PC-3 (cell line): ENCODE measurements at regions not wholly inside any gene's neighbourhood (a gene's known extent, or its start where the extent isn't known, plus 50 kb on each side); places are given as distances from the start of the nearest gene placed in this dataset.

Experiments used
- ATAC-seq: fragments of 200-7000 bp; cut with Tn5 transposase; 2 replicates; pipeline ENCODE4 v1.9.1; 2020; ENCODE audit warnings: mild to moderate bottlenecking, moderate library complexity
- BruUV-seq: library from RNA; stranded (reverse); fragments of 400-500 nt; replicated peaks from 2 replicates; lab custom pipeline; 2021; lab: Mats Ljungman, UMichigan
- CTCF ChIA-PET: fragments of 300-600 bp; sonication (Branson Sonifier 250); formaldehyde crosslinking; loops from one replicate; lab custom pipeline; 2022; ENCODE audit warnings: antibody characterized with exemption; lab: Charles Lee
- POLR2A ChIA-PET: fragments of 300-600 bp; sonication (Branson Sonifier 250); formaldehyde crosslinking; loops from one replicate; lab custom pipeline; 2022; ENCODE audit warnings: antibody characterized with exemption; ENCODE audit not compliant: unreplicated experiment; lab: Charles Lee
- DNase-seq: peaks from one replicate; pipeline ENCODE4 v3.0.0-alpha.2; 2015
- H2AFZ ChIP-seq: fragments of 300-600 bp; sonication (generic); 2 replicates; pipeline ENCODE4 v1.6.0; 2016; ENCODE audit warnings: antibody characterized with exemption, low read length
- H3F3A ChIP-seq: fragments of 300-600 bp; sonication (generic); one replicate; pipeline ENCODE4 v1.6.0; 2017; ENCODE audit warnings: antibody characterized with exemption, low read length, control low read depth, mild to moderate bottlenecking; ENCODE audit not compliant: unreplicated experiment
- H3K27ac ChIP-seq: fragments of 300-600 bp; sonication (generic); 2 replicates; pipeline ENCODE4 v1.5.1; 2016; ENCODE audit warnings: mild to moderate bottlenecking, low read length
- H3K27me3 ChIP-seq: fragments of 300-600 bp; sonication (generic); 2 replicates; pipeline ENCODE4 v1.6.1; 2016; ENCODE audit warnings: low read length, mixed read lengths
- H3K36me3 ChIP-seq: fragments of 300-600 bp; sonication (generic); 2 replicates; pipeline ENCODE4 v1.6.1; 2016; ENCODE audit warnings: low read depth, mixed run types, low read length, mixed read lengths
- H3K4me1 ChIP-seq: fragments of 300-600 bp; sonication (generic); 2 replicates; pipeline ENCODE4 v1.5.1; 2016; ENCODE audit warnings: low read length; ENCODE audit not compliant: insufficient read depth
- H3K4me2 ChIP-seq: fragments of 300-600 bp; sonication (generic); 2 replicates; pipeline ENCODE4 v1.6.0; 2016; ENCODE audit warnings: low read length
- H3K4me3 ChIP-seq: fragments of 300-600 bp; sonication (generic); 2 replicates; pipeline ENCODE4 v1.5.1; 2016; ENCODE audit warnings: mild to moderate bottlenecking, low read length, mixed read lengths
- H3K79me2 ChIP-seq: fragments of 300-600 bp; sonication (generic); 2 replicates; pipeline ENCODE4 v1.6.1; 2017; ENCODE audit warnings: low read length, mixed read lengths
- H3K9ac ChIP-seq: fragments of 300-600 bp; sonication (generic); 2 replicates; pipeline ENCODE4 v1.6.0; 2016; ENCODE audit warnings: mild to moderate bottlenecking, low read length
- H3K9me2 ChIP-seq: fragments of 300-600 bp; sonication (generic); replicated peaks from 2 replicates; pipeline ENCODE4 v1.6.1; 2016; ENCODE audit warnings: mixed run types, low read length, mixed read lengths
- H3K9me3 ChIP-seq: fragments of 300-600 bp; sonication (generic); 2 replicates; pipeline ENCODE4 v1.6.1; 2016; ENCODE audit warnings: low read length, mixed read lengths
- H4K20me1 ChIP-seq: fragments of 300-600 bp; sonication (generic); 2 replicates; pipeline ENCODE4 v1.6.1; 2016; ENCODE audit warnings: low read length, mixed read lengths
- EZH2 ChIP-seq: fragments of 300-600 bp; sonication (generic); IDR thresholded peaks from one replicate; pipeline ENCODE4 v1.6.1; 2017; ENCODE audit warnings: antibody characterized with exemption, mild to moderate bottlenecking, low read length; ENCODE audit not compliant: unreplicated experiment
- EZH2phosphoT487 ChIP-seq: fragments of 300-600 bp; sonication (generic); IDR thresholded peaks from 2 replicates; pipeline ENCODE4 v1.6.1; 2018; ENCODE audit warnings: mild to moderate bottlenecking, antibody characterized with exemption, low read length, borderline replicate concordance
- intact Hi-C: fragments of 100-400 bp; cut with micrococcal nuclease; formaldehyde crosslinking; loops from 2 replicates; pipeline ENCODE4 v1.9.0; 2023
- TF ChIP-seq, protein P1 (sequence below): fragments of 300-600 bp; sonication (generic); conservative IDR thresholded peaks from 2 replicates; pipeline ENCODE4 v1.5.1; 2017; ENCODE audit warnings: antibody characterized with exemption, low read depth, mild to moderate bottlenecking, low read length

DNA sequence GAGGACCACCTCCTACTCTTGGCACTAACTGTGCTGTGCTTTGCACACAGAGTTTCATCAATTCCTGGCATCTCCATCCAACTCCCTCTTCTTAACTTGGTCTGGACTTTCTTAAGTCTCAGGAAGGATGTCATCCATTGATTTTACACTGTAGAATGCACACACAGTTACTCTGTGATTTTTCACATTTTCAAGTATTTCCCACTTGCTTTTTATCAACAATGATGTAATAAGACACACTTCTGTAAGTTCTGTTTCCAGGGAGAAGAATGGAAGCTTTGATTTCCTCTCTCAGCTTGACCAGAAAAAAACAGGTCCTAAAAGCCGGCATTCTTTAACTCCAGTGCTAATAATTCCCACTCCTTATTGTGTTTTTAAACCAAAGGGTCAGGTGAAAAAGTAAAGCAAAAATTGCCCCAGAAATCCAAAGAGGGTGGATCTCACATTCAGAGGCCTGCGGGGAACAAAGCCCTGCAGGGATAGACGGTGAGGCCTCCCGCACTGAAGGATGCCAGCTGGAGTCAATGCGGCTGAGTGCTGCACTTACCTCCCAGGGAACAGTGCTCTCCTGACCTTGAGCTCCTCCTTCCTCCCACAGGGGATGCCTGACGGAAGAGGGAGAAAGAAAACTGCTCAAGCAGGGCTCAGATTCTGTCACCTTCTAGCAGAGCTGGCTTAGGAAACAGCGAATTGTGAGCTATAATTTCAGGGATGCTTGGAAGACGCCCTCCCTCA is 83.1 kb downstream of the PDCL3 start:
- POLR2A ChIA-PET = interaction anchor here (0.7 kb wide), 1 partner anchor 204 kb away, joined by 3 read pairs; no protein-coding TSS in a partner anchor
- no TSS peak for BruUV-seq
- intact Hi-C loops = no loop called here
- no peaks in the 10 kb centered on the region for H3K9me2 ChIP-seq
- H3K4me2 ChIP-seq = no peak overlapping the region
- no peak overlapping the region for H3K4me3 ChIP-seq
- CTCF ChIA-PET = no interaction called here
- H3F3A ChIP-seq = no peaks in the 10 kb centered on the region
- no peak overlapping the region for H3K9ac ChIP-seq
- H3K36me3 ChIP-seq = no peaks in the 10 kb centered on the region
- no peak for ATAC-seq
- no peaks in the 10 kb centered on the region for H3K27me3 ChIP-seq
- H3K79me2 ChIP-seq = no peaks in the 10 kb centered on the region
- H3K4me1 ChIP-seq = no peaks in the 10 kb centered on the region
- H4K20me1 ChIP-seq = no peaks in the 10 kb centered on the region
- TF ChIP-seq EZH2phosphoT487 (no peak), EZH2 (no peak)
- TF ChIP-seq, protein P1, sequence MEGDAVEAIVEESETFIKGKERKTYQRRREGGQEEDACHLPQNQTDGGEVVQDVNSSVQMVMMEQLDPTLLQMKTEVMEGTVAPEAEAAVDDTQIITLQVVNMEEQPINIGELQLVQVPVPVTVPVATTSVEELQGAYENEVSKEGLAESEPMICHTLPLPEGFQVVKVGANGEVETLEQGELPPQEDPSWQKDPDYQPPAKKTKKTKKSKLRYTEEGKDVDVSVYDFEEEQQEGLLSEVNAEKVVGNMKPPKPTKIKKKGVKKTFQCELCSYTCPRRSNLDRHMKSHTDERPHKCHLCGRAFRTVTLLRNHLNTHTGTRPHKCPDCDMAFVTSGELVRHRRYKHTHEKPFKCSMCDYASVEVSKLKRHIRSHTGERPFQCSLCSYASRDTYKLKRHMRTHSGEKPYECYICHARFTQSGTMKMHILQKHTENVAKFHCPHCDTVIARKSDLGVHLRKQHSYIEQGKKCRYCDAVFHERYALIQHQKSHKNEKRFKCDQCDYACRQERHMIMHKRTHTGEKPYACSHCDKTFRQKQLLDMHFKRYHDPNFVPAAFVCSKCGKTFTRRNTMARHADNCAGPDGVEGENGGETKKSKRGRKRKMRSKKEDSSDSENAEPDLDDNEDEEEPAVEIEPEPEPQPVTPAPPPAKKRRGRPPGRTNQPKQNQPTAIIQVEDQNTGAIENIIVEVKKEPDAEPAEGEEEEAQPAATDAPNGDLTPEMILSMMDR = no peak
- H3K9me3 ChIP-seq = no peaks in the 10 kb centered on the region
- H3K27ac ChIP-seq = no peak overlapping the region
- no peak overlapping the region for H2AFZ ChIP-seq
- DNase-seq = no peak

GRCh38 chr2:100647709-100648108 is 84.9 kb downstream of the PDCL3 start:
- no peak overlapping the region for H3K4me3 ChIP-seq
- no peak overlapping the region for H3K4me2 ChIP-seq
- ATAC-seq (no peak), DNase-seq (no peak)
- no peaks in the 10 kb centered on the region for H3K9me3 ChIP-seq
- POLR2A ChIA-PET = no interaction called here
- no peaks in the 10 kb centered on the region for H3K27me3 ChIP-seq
- no peaks in the 10 kb centered on the region for H4K20me1 ChIP-seq
- H3K9me2 ChIP-seq = no peaks in the 10 kb centered on the region
- no peak overlapping the region for H2AFZ ChIP-seq
- no peak overlapping the region for H3K27ac ChIP-seq
- H3K9ac ChIP-seq = no peak overlapping the region
- CTCF ChIA-PET = no interaction called here
- TF ChIP-seq EZH2phosphoT487 (no peak), EZH2 (no peak)
- TF ChIP-seq, protein P1 = no peak
- intact Hi-C loops = no loop called here
- no peaks in the 10 kb centered on the region for H3K36me3 ChIP-seq
- BruUV-seq = no TSS peak
- no peaks in the 10 kb centered on the region for H3K79me2 ChIP-seq
- no peaks in the 10 kb centered on the region for H3K4me1 ChIP-seq
- H3F3A ChIP-seq = no peaks in the 10 kb centered on the region

DNA sequence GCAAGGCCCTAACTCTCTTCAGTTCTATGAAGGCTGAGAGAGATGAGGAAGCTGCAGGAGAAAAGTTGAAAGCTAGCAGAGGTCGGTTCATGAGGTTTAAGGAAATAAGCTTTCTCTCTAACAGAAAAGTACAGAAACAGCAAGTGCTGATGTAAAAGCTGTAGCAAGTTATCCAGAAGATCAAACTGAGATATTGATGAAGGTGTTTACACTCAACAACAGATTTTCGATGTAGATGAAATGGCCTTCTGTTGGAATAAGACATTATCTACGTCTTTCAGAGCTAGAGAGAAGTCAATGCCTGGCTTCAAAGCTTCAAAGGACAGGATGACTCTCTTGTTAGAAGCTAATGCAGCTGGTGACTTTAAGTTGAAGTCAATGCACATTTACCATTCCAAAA is 87.4 kb downstream of the PDCL3 start:
- no peak overlapping the region for H3K27ac ChIP-seq
- no peak for DNase-seq
- no peak overlapping the region for H3K4me3 ChIP-seq
- ATAC-seq = no peak
- no peaks in the 10 kb centered on the region for H3K27me3 ChIP-seq
- H4K20me1 ChIP-seq = no peaks in the 10 kb centered on the region
- no peaks in the 10 kb centered on the region for H3K4me1 ChIP-seq
- no TSS peak for BruUV-seq
- H3K79me2 ChIP-seq = no peaks in the 10 kb centered on the region
- CTCF ChIA-PET = no interaction called here
- H3K36me3 ChIP-seq = no peaks in the 10 kb centered on the region
- TF ChIP-seq, protein P1 = no peak
- no peak for TF ChIP-seq EZH2phosphoT487
- POLR2A ChIA-PET = interaction anchor here (0.5 kb wide), 1 partner anchor 288 kb away, joined by 4 read pairs; no protein-coding TSS in a partner anchor
- H3K9ac ChIP-seq = no peak overlapping the region
- no peak overlapping the region for H3K4me2 ChIP-seq
- no peaks in the 10 kb centered on the region for H3K9me2 ChIP-seq
- H3K9me3 ChIP-seq = no peaks in the 10 kb centered on the region
- H2AFZ ChIP-seq = no peak overlapping the region
- intact Hi-C loops = no loop called here
- H3F3A ChIP-seq = no peaks in the 10 kb centered on the region
